Caco-2 (cell line): ENCODE measurements at regions not wholly inside any gene's neighbourhood (a gene's known extent, or its start where the extent isn't known, plus 50 kb on each side); places are given as distances from the start of the nearest gene placed in this dataset.

ENCODE experiments used
- BruUV-seq: library from RNA; stranded (reverse); fragments of 400-500 nt; replicated peaks from 2 replicates; lab custom pipeline; 2021; lab: Mats Ljungman, UMichigan
- CTCF ChIA-PET: fragments of 300-600 bp; sonication (Branson Sonifier 250); formaldehyde crosslinking; loops from one replicate; lab custom pipeline; 2022; ENCODE audit warnings: antibody characterized with exemption; lab: Charles Lee
- POLR2A ChIA-PET: fragments of 300-600 bp; sonication (Branson Sonifier 250); formaldehyde crosslinking; loops from one replicate; lab custom pipeline; 2022; ENCODE audit warnings: antibody characterized with exemption; lab: Charles Lee
- DNase-seq, 2 experiments: peaks; one replicate each; pipeline versions ENCODE4 v3.0.0 to v3.0.0-alpha.2; 2020 to 2022
- H3K27me3 ChIP-seq: replicated peaks from 2 replicates; pipeline ENCODE4 v1.6.0; 2011; ENCODE audit warnings: low read length; ENCODE audit not compliant: control insufficient read depth, insufficient read depth
- H3K36me3 ChIP-seq: 2 replicates; pipeline ENCODE4 v1.5.1; 2011; ENCODE audit warnings: low read length; ENCODE audit not compliant: control insufficient read depth, insufficient read depth
- H3K4me1 ChIP-seq: fragments of 250-450 bp; sonication (Bioruptor Pico); 2 replicates; pipeline ENCODE4 v1.5.1; 2020; ENCODE audit warnings: mild to moderate bottlenecking
- H3K4me3 ChIP-seq: 2 replicates; pipeline ENCODE4 v1.5.1; 2011; ENCODE audit warnings: low read depth, mild to moderate bottlenecking, control low read depth, low read length
- H3K9me3 ChIP-seq: fragments of 250-450 bp; sonication (Bioruptor Pico); 2 replicates; pipeline ENCODE4 v1.5.1; 2020; ENCODE audit warnings: mild to moderate bottlenecking, moderate library complexity
- H3K27ac Mint-ChIP-seq: one replicate; pipeline ENCODE4 v1.8.0; 2022; ENCODE audit warnings: mixed read lengths; ENCODE audit not compliant: unreplicated experiment
- H3K27me3 Mint-ChIP-seq: one replicate; pipeline ENCODE4 v1.8.0; 2022; ENCODE audit warnings: mixed read lengths; ENCODE audit not compliant: insufficient read depth, unreplicated experiment
- H3K36me3 Mint-ChIP-seq: one replicate; pipeline ENCODE4 v1.8.0; 2022; ENCODE audit warnings: mild to moderate bottlenecking, mixed read lengths; ENCODE audit not compliant: insufficient read depth, unreplicated experiment
- H3K4me1 Mint-ChIP-seq: one replicate; pipeline ENCODE4 v1.8.0; 2022; ENCODE audit warnings: low read depth, mixed read lengths; ENCODE audit not compliant: unreplicated experiment
- H3K4me3 Mint-ChIP-seq: one replicate; pipeline ENCODE4 v1.8.0; 2022; ENCODE audit warnings: mild to moderate bottlenecking, moderate library complexity, mixed read lengths; ENCODE audit not compliant: unreplicated experiment
- H3K9me3 Mint-ChIP-seq: one replicate; pipeline ENCODE4 v1.8.0; 2022; ENCODE audit warnings: mixed read lengths; ENCODE audit not compliant: unreplicated experiment
- CTCF ChIP-seq, 2 experiments: fragments of 200-600 bp in 1 of 2; IDR thresholded peaks; 1 replicate in 1 of 2; 2 replicates in 1 of 2; pipeline versions ENCODE4 v1.5.1 to v1.8.0; 2011 to 2022; ENCODE audit warnings: antibody characterized with exemption in 1 of 2, control low read depth in 1 of 2, inconsistent platforms in 1 of 2, low read depth in 1 of 2, low read length in 1 of 2, mild to moderate bottlenecking in 1 of 2, moderate library complexity in 1 of 2; ENCODE audit not compliant: insufficient read depth in 1 of 2, severe bottlenecking in 1 of 2, unreplicated experiment in 1 of 2
- intact Hi-C: fragments of 100-400 bp; cut with micrococcal nuclease; formaldehyde crosslinking; loops from one replicate; pipeline ENCODE4 v1.10.0; 2022; ENCODE audit not compliant: unreplicated experiment

GRCh38 chr22:47381240-47381639, 618.8 kb downstream of the TBC1D22A start:
- Mint-ChIP-seq H3K36me3 (no peaks in the 10 kb centered on the region), H3K9me3 (peaks cover 11% of the 10 kb centered on the region), H3K27ac (no peak overlapping the region), H3K4me3 (no peak overlapping the region), H3K4me1 (no peaks in the 10 kb centered on the region), H3K27me3 (peaks cover 35% of the 10 kb centered on the region)
- no peaks in the 10 kb centered on the region for H3K36me3 ChIP-seq
- no peaks in the 10 kb centered on the region for H3K9me3 ChIP-seq
- H3K4me1 ChIP-seq: no peaks in the 10 kb centered on the region
- ChIA-PET CTCF (no interaction called here), POLR2A (no interaction called here)
- H3K4me3 ChIP-seq: no peak overlapping the region
- no peak for TF ChIP-seq CTCF (IDR thresholded peaks at IDR 0.05; ENCODE audit: insufficient read depth in 1 of 2, low read depth in 1 of 2, low read length in 1 of 2, severe bottlenecking in 1 of 2, unreplicated experiment in 1 of 2)
- intact Hi-C loops: no loop called here
- no TSS peak for BruUV-seq
- no peaks in the 10 kb centered on the region; the same call in 1 of the 2 replicates for H3K27me3 ChIP-seq
- peak in 1 of 2 experiments; percentile 17 for DNase-seq

GRCh38 chr22:47380692-47381091, 618.2 kb downstream of the TBC1D22A start:
- intact Hi-C loops: no loop called here
- no peaks in the 10 kb centered on the region for H3K36me3 ChIP-seq
- no peak overlapping the region for H3K4me3 Mint-ChIP-seq
- no peak overlapping the region for H3K4me3 ChIP-seq
- peaks cover 11% of the 10 kb centered on the region for H3K9me3 Mint-ChIP-seq
- no peaks in the 10 kb centered on the region; the same call in 1 of the 2 replicates for H3K27me3 ChIP-seq
- no peak overlapping the region for H3K27ac Mint-ChIP-seq
- H3K9me3 ChIP-seq: no peaks in the 10 kb centered on the region
- H3K36me3 Mint-ChIP-seq: no peaks in the 10 kb centered on the region
- peaks cover 31% of the 10 kb centered on the region for H3K27me3 Mint-ChIP-seq
- POLR2A ChIA-PET: no interaction called here
- no peaks in the 10 kb centered on the region for H3K4me1 Mint-ChIP-seq
- no TSS peak for BruUV-seq
- H3K4me1 ChIP-seq: no peaks in the 10 kb centered on the region
- no peak for TF ChIP-seq CTCF (IDR thresholded peaks at IDR 0.05; ENCODE audit: insufficient read depth in 1 of 2, low read depth in 1 of 2, low read length in 1 of 2, severe bottlenecking in 1 of 2, unreplicated experiment in 1 of 2)
- CTCF ChIA-PET: no interaction called here
- peak in 1 of 2 experiments; percentile 4 for DNase-seq

- POLR2A ChIA-PET: no interaction called here
- Histone ChIP-seq H3K27me3 (no peaks in the 10 kb centered on the region; the same call in 1 of the 2 replicates), H3K36me3 (no peaks in the 10 kb centered on the region), H3K9me3 (no peaks in the 10 kb centered on the region), H3K4me3 (no peak overlapping the region), H3K4me1 (no peaks in the 10 kb centered on the region)
- peaks cover 11% of the 10 kb centered on the region for H3K9me3 Mint-ChIP-seq
- DNase-seq: no peak
- H3K4me1 Mint-ChIP-seq: no peaks in the 10 kb centered on the region
- H3K4me3 Mint-ChIP-seq: peak overlapping the region; percentile 37
- H3K27me3 Mint-ChIP-seq: peaks cover 28% of the 10 kb centered on the region
- intact Hi-C loops: no loop called here
- CTCF ChIA-PET: no interaction called here
- no peaks in the 10 kb centered on the region for H3K36me3 Mint-ChIP-seq
- no TSS peak for BruUV-seq
- no peak overlapping the region for H3K27ac Mint-ChIP-seq
- no peak for TF ChIP-seq CTCF (IDR thresholded peaks at IDR 0.05; ENCODE audit: insufficient read depth in 1 of 2, low read depth in 1 of 2, low read length in 1 of 2, severe bottlenecking in 1 of 2, unreplicated experiment in 1 of 2)
Measured at GRCh38 chr22:47379037-47379436, 616.6 kb downstream of the TBC1D22A start.
